ENCODE measurements at regions not wholly inside any gene's neighbourhood (a gene's known extent, or its start where the extent isn't known, plus 50 kb on each side); places are given as distances from the start of the nearest gene placed in this dataset.

DNA sequence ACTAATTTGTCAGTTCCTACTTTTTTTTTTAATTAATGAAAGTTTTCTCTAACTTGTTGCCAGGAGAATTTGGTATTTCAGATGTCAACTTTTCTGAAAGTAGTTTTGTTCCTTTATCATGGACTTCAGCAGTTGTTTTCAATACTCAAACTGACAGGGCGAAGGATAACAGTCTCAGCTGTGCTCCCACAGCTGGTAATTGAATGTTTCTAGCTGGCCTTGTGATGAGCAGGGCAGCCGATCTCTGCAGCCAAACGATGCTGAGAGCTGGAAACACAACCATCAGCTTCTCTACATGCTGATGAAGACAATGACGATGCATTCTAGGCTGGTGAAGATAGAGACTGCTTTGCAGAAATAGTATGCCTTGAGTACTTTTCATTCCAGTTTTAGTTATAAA lies 130.0 kb upstream of the MAP9 start:
- no peak for DNase-seq
- Histone ChIP-seq H3K9me3 (ENCODE audit: control insufficient read depth, low read length) (no peaks in the 10 kb centered on the region), H3K27me3 (replicated peaks; ENCODE audit: control insufficient read depth, insufficient read depth, low read length, poor library complexity, severe bottlenecking) (no peaks in the 10 kb centered on the region), H3K27ac (ENCODE audit: insufficient read depth, low read length, poor library complexity, severe bottlenecking) (no peak overlapping the region), H3K4me3 (ENCODE audit: insufficient read depth, low read depth, low read length, poor library complexity, severe bottlenecking) (no peak overlapping the region), H3K36me3 (ENCODE audit: control insufficient read depth, insufficient read depth, low read length) (no peaks in the 10 kb centered on the region), H3K4me1 (ENCODE audit: control insufficient read depth, insufficient read depth, low read length, poor library complexity, severe bottlenecking) (no peaks in the 10 kb centered on the region)

DNA sequence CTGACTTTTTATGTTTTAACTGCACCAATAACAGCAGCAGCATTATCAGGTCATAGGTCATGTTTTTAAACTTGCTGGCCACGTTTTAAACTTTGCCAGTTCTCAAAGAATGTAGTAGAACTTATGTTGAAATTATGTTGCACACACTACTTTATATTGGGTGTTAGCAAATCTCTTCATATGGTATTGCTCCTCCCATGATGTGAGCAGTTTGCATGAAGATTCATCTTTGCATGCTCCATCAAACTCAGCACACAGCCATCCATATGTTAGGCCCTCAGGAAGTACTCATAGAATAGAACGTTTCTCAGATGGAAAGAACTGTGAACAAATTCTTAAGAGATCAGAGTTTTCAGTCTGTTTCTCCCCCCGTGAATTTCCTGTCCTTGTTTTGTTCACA lies 128.6 kb upstream of the MAP9 start:
- H3K27me3 ChIP-seq (replicated peaks; ENCODE audit: control insufficient read depth, insufficient read depth, low read length, poor library complexity, severe bottlenecking): no peaks in the 10 kb centered on the region
- H3K4me1 ChIP-seq (ENCODE audit: control insufficient read depth, insufficient read depth, low read length, poor library complexity, severe bottlenecking): no peaks in the 10 kb centered on the region
- no peak overlapping the region for H3K27ac ChIP-seq (ENCODE audit: insufficient read depth, low read length, poor library complexity, severe bottlenecking)
- no peak overlapping the region for H3K4me3 ChIP-seq (ENCODE audit: insufficient read depth, low read depth, low read length, poor library complexity, severe bottlenecking)
- DNase-seq: no peak
- H3K9me3 ChIP-seq (ENCODE audit: control insufficient read depth, low read length): no peaks in the 10 kb centered on the region
- no peaks in the 10 kb centered on the region for H3K36me3 ChIP-seq (ENCODE audit: control insufficient read depth, insufficient read depth, low read length)

DNA sequence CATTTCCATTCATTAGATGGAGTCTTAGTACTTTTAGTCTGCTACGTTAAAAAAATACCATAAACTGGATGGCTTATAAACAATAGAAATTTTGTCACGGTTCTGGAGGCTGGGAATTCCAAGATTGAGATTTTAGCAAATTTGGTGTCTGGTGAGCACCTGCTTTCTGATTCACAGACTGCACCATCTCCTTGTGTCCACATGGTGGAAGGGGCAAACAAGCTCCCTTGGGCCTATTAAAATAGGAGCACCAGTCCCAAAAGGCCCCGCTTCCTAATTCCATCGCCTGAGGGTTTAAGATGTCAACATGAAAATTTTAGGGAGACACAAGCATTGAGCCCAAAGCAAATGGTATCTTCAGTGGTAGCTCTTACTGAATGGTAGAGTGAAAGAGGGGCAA lies 120.5 kb upstream of the MAP9 start:
- no peak overlapping the region for H3K27ac ChIP-seq (ENCODE audit: insufficient read depth, low read length, poor library complexity, severe bottlenecking)
- H3K4me1 ChIP-seq (ENCODE audit: control insufficient read depth, insufficient read depth, low read length, poor library complexity, severe bottlenecking): no peaks in the 10 kb centered on the region
- no peaks in the 10 kb centered on the region for H3K27me3 ChIP-seq (replicated peaks; ENCODE audit: control insufficient read depth, insufficient read depth, low read length, poor library complexity, severe bottlenecking)
- DNase-seq: no peak
- H3K36me3 ChIP-seq (ENCODE audit: control insufficient read depth, insufficient read depth, low read length): no peaks in the 10 kb centered on the region
- no peak overlapping the region for H3K4me3 ChIP-seq (ENCODE audit: insufficient read depth, low read depth, low read length, poor library complexity, severe bottlenecking)
- no peaks in the 10 kb centered on the region for H3K9me3 ChIP-seq (ENCODE audit: control insufficient read depth, low read length)

DNA sequence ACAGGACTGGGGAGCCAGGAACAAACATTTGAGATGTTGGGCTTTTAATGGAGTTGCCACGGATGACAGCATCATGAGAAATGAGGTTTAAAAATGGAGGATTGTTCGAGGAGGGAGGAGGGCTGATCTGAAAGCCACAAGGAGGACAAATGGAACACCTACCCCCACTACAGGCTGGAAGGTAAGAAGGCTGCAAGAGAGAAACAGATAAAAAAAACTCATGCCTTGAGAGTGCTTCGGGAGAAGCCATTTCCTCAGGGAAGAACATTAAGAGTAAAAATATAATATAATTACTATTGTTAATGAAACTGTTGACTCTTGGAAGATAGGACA lies 119.5 kb upstream of the MAP9 start:
- Histone ChIP-seq H3K36me3 (ENCODE audit: control insufficient read depth, insufficient read depth, low read length) (no peaks in the 10 kb centered on the region), H3K4me3 (ENCODE audit: insufficient read depth, low read depth, low read length, poor library complexity, severe bottlenecking) (no peak overlapping the region), H3K9me3 (ENCODE audit: control insufficient read depth, low read length) (no peaks in the 10 kb centered on the region), H3K27me3 (replicated peaks; ENCODE audit: control insufficient read depth, insufficient read depth, low read length, poor library complexity, severe bottlenecking) (no peaks in the 10 kb centered on the region), H3K4me1 (ENCODE audit: control insufficient read depth, insufficient read depth, low read length, poor library complexity, severe bottlenecking) (no peaks in the 10 kb centered on the region), H3K27ac (ENCODE audit: insufficient read depth, low read length, poor library complexity, severe bottlenecking) (no peak overlapping the region)
- no peak for DNase-seq

DNA sequence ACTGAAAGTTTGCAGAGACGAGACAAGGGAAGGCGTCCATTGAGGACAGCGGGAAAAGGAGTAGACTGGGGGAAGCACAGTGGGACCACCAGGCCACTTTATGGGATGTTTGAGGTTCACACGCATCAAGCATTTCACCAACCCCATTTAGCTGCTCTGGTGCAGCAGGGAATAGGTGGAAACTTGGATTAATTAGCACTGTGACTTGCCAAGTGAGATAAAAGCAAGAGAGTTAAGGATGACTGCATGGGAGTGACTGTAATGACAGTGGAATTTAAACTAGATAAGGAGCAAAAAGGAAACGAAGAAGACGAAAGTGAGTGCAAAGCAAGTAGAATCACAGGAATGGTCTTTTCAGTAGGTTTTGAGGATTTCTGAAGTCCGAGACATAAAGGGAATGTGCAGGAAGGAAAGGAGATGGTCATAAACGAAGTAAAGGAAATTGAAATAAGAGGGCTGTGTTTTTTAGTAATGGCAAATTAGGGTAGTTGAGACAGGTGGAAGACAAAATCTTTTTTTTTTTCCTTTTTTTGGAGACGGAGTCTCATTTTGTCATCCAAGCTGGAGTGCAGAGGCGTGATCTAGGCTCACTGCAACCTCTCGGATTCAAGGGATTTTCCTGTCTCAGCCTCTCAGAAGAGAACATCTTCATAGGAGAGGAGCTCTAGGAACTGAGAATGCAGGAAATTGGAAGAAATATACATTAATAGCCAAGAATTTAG lies 119.0 kb upstream of the MAP9 start:
- H3K4me3 ChIP-seq (ENCODE audit: insufficient read depth, low read depth, low read length, poor library complexity, severe bottlenecking): no peak overlapping the region
- DNase-seq: no peak

DNA sequence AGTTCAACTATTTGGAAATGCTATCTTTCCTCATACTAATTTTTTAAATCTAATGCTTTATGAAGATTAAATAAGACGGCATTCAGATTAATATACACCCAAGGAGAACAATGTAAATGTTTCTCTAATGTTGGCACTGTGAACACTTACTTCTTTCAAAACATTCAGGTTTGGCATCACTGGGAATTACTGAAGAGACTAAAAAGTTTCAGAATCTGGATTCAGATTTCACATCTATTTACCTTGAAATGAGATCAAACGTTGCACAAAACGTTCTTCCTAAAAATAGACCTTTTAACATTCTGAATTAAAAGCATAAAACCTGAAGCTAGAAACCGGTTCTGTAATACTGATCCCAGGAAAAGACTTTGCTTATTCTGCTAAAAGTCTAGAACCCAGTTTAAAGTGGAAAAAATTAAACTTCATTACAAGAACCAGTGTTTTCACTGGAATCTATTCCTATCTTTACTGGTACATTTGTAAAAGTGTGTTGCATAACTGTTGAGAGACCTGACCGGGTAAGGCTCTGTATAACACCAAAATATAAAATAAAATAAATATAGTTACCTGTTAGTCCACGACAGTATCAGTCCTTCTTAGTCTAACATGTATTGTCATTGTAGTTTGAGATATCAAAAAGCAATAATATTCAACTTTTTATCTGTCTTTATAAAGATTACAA lies 117.4 kb upstream of the MAP9 start:
- Histone ChIP-seq H3K9me3 (ENCODE audit: control insufficient read depth, low read length) (no peaks in the 10 kb centered on the region), H3K36me3 (ENCODE audit: control insufficient read depth, insufficient read depth, low read length) (no peaks in the 10 kb centered on the region), H3K4me1 (ENCODE audit: control insufficient read depth, insufficient read depth, low read length, poor library complexity, severe bottlenecking) (no peaks in the 10 kb centered on the region), H3K27ac (ENCODE audit: insufficient read depth, low read length, poor library complexity, severe bottlenecking) (no peak overlapping the region), H3K27me3 (replicated peaks; ENCODE audit: control insufficient read depth, insufficient read depth, low read length, poor library complexity, severe bottlenecking) (no peaks in the 10 kb centered on the region), H3K4me3 (ENCODE audit: insufficient read depth, low read depth, low read length, poor library complexity, severe bottlenecking) (no peak overlapping the region)
- DNase-seq: no peak

More for the DNA sequence above, 119.0 kb upstream of the MAP9 start:
- no peaks in the 10 kb centered on the region for H3K4me1 ChIP-seq (ENCODE audit: control insufficient read depth, insufficient read depth, low read length, poor library complexity, severe bottlenecking)
- H3K36me3 ChIP-seq (ENCODE audit: control insufficient read depth, insufficient read depth, low read length): no peaks in the 10 kb centered on the region
- no peaks in the 10 kb centered on the region for H3K27me3 ChIP-seq (replicated peaks; ENCODE audit: control insufficient read depth, insufficient read depth, low read length, poor library complexity, severe bottlenecking)
- no peak overlapping the region for H3K27ac ChIP-seq (ENCODE audit: insufficient read depth, low read length, poor library complexity, severe bottlenecking)
- no peaks in the 10 kb centered on the region for H3K9me3 ChIP-seq (ENCODE audit: control insufficient read depth, low read length)

DNA sequence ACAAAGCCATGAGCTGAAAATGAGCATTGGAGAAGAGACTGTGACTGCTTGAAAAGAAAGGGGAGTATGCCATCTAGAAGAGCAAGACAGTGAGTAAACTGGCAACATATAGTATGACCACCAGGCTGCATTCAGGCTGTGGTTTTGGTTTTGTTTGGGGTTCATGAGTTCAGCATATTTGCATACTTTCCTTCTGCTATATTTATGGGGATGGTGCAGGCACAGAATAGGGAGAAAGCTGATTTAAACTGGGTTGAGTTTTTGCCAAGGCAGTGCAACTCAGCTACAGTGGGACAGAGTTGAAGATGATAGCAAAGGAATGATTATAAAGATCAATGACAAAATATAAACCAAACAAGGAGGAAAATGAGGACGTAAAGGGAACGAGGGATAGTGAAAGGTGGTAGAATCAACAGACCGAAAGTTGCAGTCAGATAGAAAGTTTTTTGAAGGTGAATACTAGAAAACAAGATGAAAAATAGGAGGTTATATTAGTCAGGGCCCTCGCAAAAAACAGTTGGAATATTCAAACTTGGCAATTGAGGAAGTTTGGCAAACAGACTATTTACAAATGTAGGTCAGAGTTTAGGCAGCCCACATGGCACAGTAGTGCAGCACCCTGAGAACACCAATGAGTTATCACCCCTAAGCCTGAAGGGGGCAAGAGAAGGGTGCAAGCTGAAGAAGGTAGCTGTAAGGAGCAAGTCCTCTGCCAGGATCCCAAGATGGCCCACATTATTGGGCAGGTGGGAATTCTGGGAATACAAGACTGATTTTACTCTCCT lies 114.8 kb upstream of the MAP9 start:
- Histone ChIP-seq H3K4me3 (ENCODE audit: insufficient read depth, low read depth, low read length, poor library complexity, severe bottlenecking) (no peak overlapping the region), H3K36me3 (ENCODE audit: control insufficient read depth, insufficient read depth, low read length) (no peaks in the 10 kb centered on the region), H3K9me3 (ENCODE audit: control insufficient read depth, low read length) (no peaks in the 10 kb centered on the region), H3K27me3 (replicated peaks; ENCODE audit: control insufficient read depth, insufficient read depth, low read length, poor library complexity, severe bottlenecking) (no peaks in the 10 kb centered on the region), H3K4me1 (ENCODE audit: control insufficient read depth, insufficient read depth, low read length, poor library complexity, severe bottlenecking) (no peaks in the 10 kb centered on the region), H3K27ac (ENCODE audit: insufficient read depth, low read length, poor library complexity, severe bottlenecking) (no peak overlapping the region)
- no peak for DNase-seq

DNA sequence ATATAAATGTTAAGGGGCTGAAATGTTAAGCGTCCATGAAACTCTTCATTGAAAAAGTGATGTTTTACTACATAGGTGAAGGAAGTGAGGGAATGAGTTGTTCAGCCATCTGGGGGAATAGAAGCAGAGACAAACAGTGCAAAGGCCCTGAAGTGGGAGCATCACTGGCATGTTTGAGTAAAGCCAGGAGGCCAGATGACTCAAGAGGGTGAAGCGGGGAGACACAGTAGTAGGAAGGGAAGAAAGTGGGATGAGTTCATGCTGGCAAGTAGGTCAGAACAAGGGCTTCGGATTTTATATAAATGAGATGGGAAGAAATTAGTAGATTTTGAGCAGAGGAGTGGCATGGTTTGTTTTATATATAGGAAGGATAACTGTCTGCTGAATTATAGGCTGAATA lies 112.5 kb upstream of the MAP9 start:
- Histone ChIP-seq H3K9me3 (ENCODE audit: control insufficient read depth, low read length) (no peaks in the 10 kb centered on the region), H3K4me3 (ENCODE audit: insufficient read depth, low read depth, low read length, poor library complexity, severe bottlenecking) (no peak overlapping the region), H3K27ac (ENCODE audit: insufficient read depth, low read length, poor library complexity, severe bottlenecking) (no peak overlapping the region), H3K4me1 (ENCODE audit: control insufficient read depth, insufficient read depth, low read length, poor library complexity, severe bottlenecking) (no peaks in the 10 kb centered on the region), H3K27me3 (replicated peaks; ENCODE audit: control insufficient read depth, insufficient read depth, low read length, poor library complexity, severe bottlenecking) (no peaks in the 10 kb centered on the region), H3K36me3 (ENCODE audit: control insufficient read depth, insufficient read depth, low read length) (no peaks in the 10 kb centered on the region)
- DNase-seq: no peak

DNA sequence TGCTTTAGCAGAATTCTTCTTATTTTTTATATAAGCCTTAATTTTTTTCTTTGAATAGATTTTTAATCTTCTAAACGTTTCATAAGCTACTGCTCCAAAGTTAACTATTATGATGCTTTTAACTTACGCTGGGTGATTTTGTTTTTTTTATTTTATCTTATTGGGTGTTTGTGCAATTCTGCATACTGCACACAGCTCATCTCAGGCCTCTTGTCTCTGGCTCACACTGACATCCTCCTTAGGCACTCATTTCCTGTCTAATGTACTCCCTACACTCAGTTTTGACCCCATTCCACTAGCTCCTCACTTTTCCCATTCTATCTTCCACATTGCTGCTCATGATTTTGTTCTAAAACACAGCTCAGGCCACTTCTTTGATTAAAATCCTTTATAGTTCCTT lies 111.9 kb upstream of the MAP9 start:
- H3K36me3 ChIP-seq (ENCODE audit: control insufficient read depth, insufficient read depth, low read length): no peaks in the 10 kb centered on the region
- H3K27me3 ChIP-seq (replicated peaks; ENCODE audit: control insufficient read depth, insufficient read depth, low read length, poor library complexity, severe bottlenecking): no peaks in the 10 kb centered on the region
- no peak overlapping the region for H3K27ac ChIP-seq (ENCODE audit: insufficient read depth, low read length, poor library complexity, severe bottlenecking)
- no peak overlapping the region for H3K4me3 ChIP-seq (ENCODE audit: insufficient read depth, low read depth, low read length, poor library complexity, severe bottlenecking)
- no peak for DNase-seq
- H3K9me3 ChIP-seq (ENCODE audit: control insufficient read depth, low read length): no peaks in the 10 kb centered on the region
- H3K4me1 ChIP-seq (ENCODE audit: control insufficient read depth, insufficient read depth, low read length, poor library complexity, severe bottlenecking): no peaks in the 10 kb centered on the region

DNA sequence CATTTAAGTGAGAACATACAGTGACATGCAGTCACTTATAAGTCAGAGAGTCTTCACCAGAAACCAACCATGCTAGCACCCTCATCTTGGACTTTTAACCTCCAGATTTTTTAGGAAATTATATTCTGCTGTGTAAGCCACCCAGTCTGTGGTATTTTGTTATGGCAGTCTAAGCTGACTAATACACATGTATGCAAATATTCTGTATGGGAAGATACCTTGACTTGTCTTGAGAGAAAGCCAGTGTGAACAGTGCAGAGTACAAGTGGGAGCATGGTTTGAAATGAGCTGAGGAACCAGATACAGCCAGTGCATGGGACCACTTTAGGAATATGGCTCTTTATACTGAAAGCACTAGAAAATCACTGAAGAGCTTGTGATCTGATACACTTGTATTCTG lies 110.4 kb upstream of the MAP9 start:
- Histone ChIP-seq H3K36me3 (ENCODE audit: control insufficient read depth, insufficient read depth, low read length) (no peaks in the 10 kb centered on the region), H3K27me3 (replicated peaks; ENCODE audit: control insufficient read depth, insufficient read depth, low read length, poor library complexity, severe bottlenecking) (no peaks in the 10 kb centered on the region), H3K4me1 (ENCODE audit: control insufficient read depth, insufficient read depth, low read length, poor library complexity, severe bottlenecking) (no peaks in the 10 kb centered on the region), H3K4me3 (ENCODE audit: insufficient read depth, low read depth, low read length, poor library complexity, severe bottlenecking) (no peak overlapping the region), H3K27ac (ENCODE audit: insufficient read depth, low read length, poor library complexity, severe bottlenecking) (no peak overlapping the region), H3K9me3 (ENCODE audit: control insufficient read depth, low read length) (no peaks in the 10 kb centered on the region)
- DNase-seq: no peak

All from effector memory CD4-positive, alpha-beta T cell (primary cell).